Effector memory CD4-positive, alpha-beta T cell (primary cell): ENCODE measurements at regions not wholly inside any gene's neighbourhood (a gene's known extent, or its start where the extent isn't known, plus 50 kb on each side); places are given as distances from the start of the nearest gene placed in this dataset.

Experiments used
- DNase-seq, 3 donors: peaks; one replicate each; pipeline ENCODE4 v3.0.0-alpha.2; 2020
- H3K27ac ChIP-seq: 2 replicates; pipeline ENCODE4 v1.7.0; 2013; ENCODE audit warnings: mild to moderate bottlenecking, low read length, moderate library complexity; ENCODE audit not compliant: insufficient read depth, poor library complexity, severe bottlenecking
- H3K27me3 ChIP-seq: replicated peaks from 2 replicates; pipeline ENCODE4 v1.7.0; 2013; ENCODE audit warnings: mild to moderate bottlenecking, low read length; ENCODE audit not compliant: insufficient read depth, control insufficient read depth, poor library complexity, severe bottlenecking
- H3K36me3 ChIP-seq: 2 replicates; pipeline ENCODE4 v1.7.0; 2013; ENCODE audit warnings: mild to moderate bottlenecking, low read length, moderate library complexity; ENCODE audit not compliant: control insufficient read depth, insufficient read depth
- H3K4me1 ChIP-seq: 2 replicates; pipeline ENCODE4 v1.7.0; 2013; ENCODE audit warnings: low read length, mild to moderate bottlenecking; ENCODE audit not compliant: control insufficient read depth, insufficient read depth, poor library complexity, severe bottlenecking
- H3K4me3 ChIP-seq: 2 replicates; pipeline ENCODE4 v1.7.0; 2013; ENCODE audit warnings: low read length, low read depth, mild to moderate bottlenecking; ENCODE audit not compliant: insufficient read depth, poor library complexity, severe bottlenecking
- H3K9me3 ChIP-seq: 2 replicates; pipeline ENCODE4 v1.7.0; 2013; ENCODE audit warnings: mild to moderate bottlenecking, low read length, moderate library complexity; ENCODE audit not compliant: control insufficient read depth

GRCh38 chr5:68352166-68352565, 136.6 kb downstream of the PIK3R1 start:
- Histone ChIP-seq H3K9me3 (no peaks in the 10 kb centered on the region), H3K36me3 (no peaks in the 10 kb centered on the region), H3K27ac (no peak overlapping the region), H3K27me3 (no peaks in the 10 kb centered on the region), H3K4me1 (no peaks in the 10 kb centered on the region), H3K4me3 (no peak overlapping the region)
- no peak for DNase-seq

GRCh38 chr5:68353605-68354004, 138.0 kb downstream of the PIK3R1 start:
- Histone ChIP-seq H3K27ac (no peak overlapping the region), H3K27me3 (no peaks in the 10 kb centered on the region), H3K9me3 (no peaks in the 10 kb centered on the region), H3K4me3 (no peak overlapping the region), H3K4me1 (no peaks in the 10 kb centered on the region), H3K36me3 (no peaks in the 10 kb centered on the region)
- DNase-seq, result no peak

GRCh38 chr5:68354315-68354714, 138.8 kb downstream of the PIK3R1 start:
- Histone ChIP-seq H3K4me3 (no peak overlapping the region), H3K27me3 (no peaks in the 10 kb centered on the region), H3K9me3 (no peaks in the 10 kb centered on the region), H3K36me3 (no peaks in the 10 kb centered on the region), H3K27ac (no peak overlapping the region), H3K4me1 (no peaks in the 10 kb centered on the region)
- no peak for DNase-seq

- Histone ChIP-seq H3K4me1 (no peaks in the 10 kb centered on the region), H3K9me3 (no peaks in the 10 kb centered on the region), H3K36me3 (no peaks in the 10 kb centered on the region), H3K27ac (no peak overlapping the region), H3K27me3 (no peaks in the 10 kb centered on the region), H3K4me3 (no peak overlapping the region)
- no peak for DNase-seq
Measured at GRCh38 chr5:68356216-68356615, 140.7 kb downstream of the PIK3R1 start.

- no peak overlapping the region for H3K4me3 ChIP-seq
- H3K9me3 ChIP-seq, result no peaks in the 10 kb centered on the region
- no peaks in the 10 kb centered on the region for H3K4me1 ChIP-seq
- no peaks in the 10 kb centered on the region for H3K36me3 ChIP-seq
- no peaks in the 10 kb centered on the region for H3K27me3 ChIP-seq
- DNase-seq, result no peak
- no peak overlapping the region for H3K27ac ChIP-seq
Measured at GRCh38 chr5:68356623-68357022, 141.1 kb downstream of the PIK3R1 start.

GRCh38 chr5:68359699-68360098, 144.1 kb downstream of the PIK3R1 start:
- Histone ChIP-seq H3K4me3 (no peak overlapping the region), H3K9me3 (no peaks in the 10 kb centered on the region), H3K27ac (no peak overlapping the region), H3K4me1 (no peaks in the 10 kb centered on the region), H3K27me3 (no peaks in the 10 kb centered on the region), H3K36me3 (no peaks in the 10 kb centered on the region)
- no peak for DNase-seq

- H3K4me1 ChIP-seq, result no peaks in the 10 kb centered on the region
- H3K36me3 ChIP-seq, result no peaks in the 10 kb centered on the region
- no peak for DNase-seq
- no peaks in the 10 kb centered on the region for H3K9me3 ChIP-seq
- H3K27me3 ChIP-seq, result no peaks in the 10 kb centered on the region
- H3K4me3 ChIP-seq, result no peak overlapping the region
- H3K27ac ChIP-seq, result no peak overlapping the region
Measured at GRCh38 chr5:68362331-68362730, 146.8 kb downstream of the PIK3R1 start.

GRCh38 chr5:68365889-68366288, 150.3 kb downstream of the PIK3R1 start:
- Histone ChIP-seq H3K36me3 (no peaks in the 10 kb centered on the region), H3K9me3 (no peaks in the 10 kb centered on the region), H3K4me1 (peaks cover 5% of the 10 kb centered on the region), H3K27me3 (no peaks in the 10 kb centered on the region), H3K27ac (no peak overlapping the region), H3K4me3 (no peak overlapping the region)
- no peak for DNase-seq

GRCh38 chr5:68367287-68367686, 151.7 kb downstream of the PIK3R1 start:
- no peaks in the 10 kb centered on the region for H3K9me3 ChIP-seq
- no peak for DNase-seq

GRCh38 chr5:68367717-68368116, 152.2 kb downstream of the PIK3R1 start:
- no peak overlapping the region for H3K4me3 ChIP-seq
- H3K27me3 ChIP-seq, result no peaks in the 10 kb centered on the region
- H3K9me3 ChIP-seq, result no peaks in the 10 kb centered on the region
- H3K36me3 ChIP-seq, result no peaks in the 10 kb centered on the region
- DNase-seq, result no peak
- no peak overlapping the region for H3K27ac ChIP-seq
- H3K4me1 ChIP-seq, result peaks cover 5% of the 10 kb centered on the region

More at GRCh38 chr5:68367287-68367686, 151.7 kb downstream of the PIK3R1 start:
- Histone ChIP-seq H3K27me3 (no peaks in the 10 kb centered on the region), H3K4me3 (no peak overlapping the region), H3K27ac (no peak overlapping the region), H3K36me3 (no peaks in the 10 kb centered on the region), H3K4me1 (peaks cover 5% of the 10 kb centered on the region)
